GM12873 (cell line): ENCODE measurements at regions not wholly inside any gene's neighbourhood (a gene's known extent, or its start where the extent isn't known, plus 50 kb on each side); places are given as distances from the start of the nearest gene placed in this dataset.

Experiments used
- CTCF ChIP-seq: IDR thresholded peaks from 2 replicates; pipeline ENCODE4 v1.5.1; 2012; ENCODE audit warnings: low read depth, mild to moderate bottlenecking, moderate library complexity, low read length, control low read depth; ENCODE audit not compliant: insufficient read depth; ENCODE audit errors: missing control alignments

GRCh38 chr7:16265863-16266458 is 155.4 kb downstream of the CRPPA start:
- TF ChIP-seq CTCF = no peak

GRCh38 chr7:16264823-16265804 is 156.2 kb downstream of the CRPPA start:
- TF ChIP-seq CTCF = no peak

- no peak for TF ChIP-seq CTCF
Measured at GRCh38 chr7:16264036-16264819, 157.1 kb downstream of the CRPPA start.

GRCh38 chr7:16261654-16262053 is 159.7 kb downstream of the CRPPA start:
- no peak for TF ChIP-seq CTCF

- TF ChIP-seq CTCF = no peak
Measured at GRCh38 chr7:16261100-16261499, 160.2 kb downstream of the CRPPA start.

GRCh38 chr7:16260236-16260728 is 161.1 kb downstream of the CRPPA start:
- no peak for TF ChIP-seq CTCF
